A673 (cell line): ENCODE measurements at regions not wholly inside any gene's neighbourhood (a gene's known extent, or its start where the extent isn't known, plus 50 kb on each side); places are given as distances from the start of the nearest gene placed in this dataset.

ENCODE experiments used
- BruUV-seq: library from RNA; stranded (reverse); fragments of 400-500 nt; replicated peaks from 2 replicates; lab custom pipeline; 2021; lab: Mats Ljungman, UMichigan
- CTCF ChIA-PET: fragments of 300-600 bp; sonication (Branson Sonifier 250); formaldehyde crosslinking; loops from one replicate; lab custom pipeline; 2022; ENCODE audit warnings: antibody characterized with exemption; lab: Charles Lee
- POLR2A ChIA-PET: fragments of 300-600 bp; sonication (Branson Sonifier 250); formaldehyde crosslinking; loops from one replicate; lab custom pipeline; 2022; ENCODE audit warnings: antibody characterized with exemption; ENCODE audit not compliant: low non-redundant PET; lab: Charles Lee
- DNase-seq: peaks from one replicate; pipeline ENCODE4 v3.0.0-alpha.2; 2015; ENCODE audit warnings: low spot score
- H3K27ac ChIP-seq: fragments of 200-600 bp; sonication (generic); 2 replicates; pipeline ENCODE4 v1.5.1; 2016; ENCODE audit warnings: mixed run types, low read depth, mild to moderate bottlenecking, mixed read lengths, antibody characterized with exemption, low read length; ENCODE audit not compliant: poor library complexity, severe bottlenecking
- H3K27me3 ChIP-seq: fragments of 200-600 bp; sonication (generic); replicated peaks from 2 replicates; pipeline ENCODE4 v1.6.1; 2017; ENCODE audit warnings: mixed run types, low read depth, mild to moderate bottlenecking, mixed read lengths, antibody characterized with exemption, low read length; ENCODE audit not compliant: insufficient read depth, poor library complexity
- H3K36me3 ChIP-seq: fragments of 200-600 bp; sonication (generic); 2 replicates; pipeline ENCODE4 v1.6.1; 2016; ENCODE audit warnings: mixed run types, mild to moderate bottlenecking, mixed read lengths, antibody characterized with exemption, low read length; ENCODE audit not compliant: insufficient read depth, poor library complexity, severe bottlenecking
- H3K4me1 ChIP-seq: fragments of 200-600 bp; sonication (generic); 2 replicates; pipeline ENCODE4 v1.6.1; 2017; ENCODE audit warnings: mixed run types, mild to moderate bottlenecking, mixed read lengths, antibody characterized with exemption, low read length; ENCODE audit not compliant: insufficient read depth, poor library complexity, severe bottlenecking
- H3K4me3 ChIP-seq: fragments of 200-600 bp; sonication (generic); 2 replicates; pipeline ENCODE4 v1.5.1; 2016; ENCODE audit warnings: low read depth, mixed run types, mild to moderate bottlenecking, mixed read lengths, low read length; ENCODE audit not compliant: poor library complexity, severe bottlenecking
- H3K9me3 ChIP-seq: fragments of 200-600 bp; sonication (generic); 2 replicates; pipeline ENCODE4 v1.6.1; 2016; ENCODE audit warnings: mixed run types, low read depth, mild to moderate bottlenecking, mixed read lengths, antibody characterized with exemption, low read length; ENCODE audit not compliant: poor library complexity, severe bottlenecking
- EZH2 ChIP-seq: fragments of 200-600 bp; sonication (generic); IDR thresholded peaks from 2 replicates; pipeline ENCODE4 v1.6.1; 2017; ENCODE audit warnings: borderline replicate concordance, low read depth, mild to moderate bottlenecking, mixed read lengths, antibody characterized with exemption, low read length; ENCODE audit not compliant: poor library complexity, severe bottlenecking
- intact Hi-C: fragments of 100-400 bp; cut with micrococcal nuclease; formaldehyde crosslinking; loops from one replicate; pipeline ENCODE4 v1.10.0; 2022; ENCODE audit not compliant: unreplicated experiment
- TF ChIP-seq, protein P1 (sequence below): fragments of 300-800, 200-600 bp; sonication (generic); conservative IDR thresholded peaks from 2 replicates; pipeline ENCODE4 v1.5.1; 2017; ENCODE audit warnings: low read depth, mild to moderate bottlenecking, antibody characterized with exemption, low read length, moderate library complexity, mixed read lengths

DNA sequence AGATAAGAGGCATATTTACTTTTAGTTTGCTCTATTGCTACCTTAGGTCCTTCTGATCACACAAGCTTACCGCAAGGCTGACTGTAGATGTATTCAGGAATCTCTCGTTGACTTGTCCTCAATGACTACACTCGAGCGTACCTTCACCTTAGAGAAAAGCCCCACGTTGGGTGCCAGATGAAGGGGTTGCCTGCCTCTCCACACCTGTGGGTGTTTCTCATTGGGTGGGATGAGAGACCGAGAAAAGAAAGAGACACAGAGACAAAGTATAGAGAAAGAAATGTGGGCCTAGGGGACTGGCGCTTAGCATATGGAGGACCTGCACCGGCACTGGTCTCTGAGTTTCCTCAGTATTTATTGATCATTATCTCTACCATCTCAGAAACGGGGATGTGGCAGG is 51.8 kb downstream of the ASCL4 start:
- Histone ChIP-seq H3K36me3 (no peaks in the 10 kb centered on the region), H3K9me3 (no peaks in the 10 kb centered on the region), H3K4me3 (no peak overlapping the region), H3K27me3 (peaks cover 8% of the 10 kb centered on the region), H3K4me1 (no peaks in the 10 kb centered on the region), H3K27ac (no peak overlapping the region)
- no peak for DNase-seq
- TF ChIP-seq EZH2 = no peak
- TF ChIP-seq, protein P1, sequence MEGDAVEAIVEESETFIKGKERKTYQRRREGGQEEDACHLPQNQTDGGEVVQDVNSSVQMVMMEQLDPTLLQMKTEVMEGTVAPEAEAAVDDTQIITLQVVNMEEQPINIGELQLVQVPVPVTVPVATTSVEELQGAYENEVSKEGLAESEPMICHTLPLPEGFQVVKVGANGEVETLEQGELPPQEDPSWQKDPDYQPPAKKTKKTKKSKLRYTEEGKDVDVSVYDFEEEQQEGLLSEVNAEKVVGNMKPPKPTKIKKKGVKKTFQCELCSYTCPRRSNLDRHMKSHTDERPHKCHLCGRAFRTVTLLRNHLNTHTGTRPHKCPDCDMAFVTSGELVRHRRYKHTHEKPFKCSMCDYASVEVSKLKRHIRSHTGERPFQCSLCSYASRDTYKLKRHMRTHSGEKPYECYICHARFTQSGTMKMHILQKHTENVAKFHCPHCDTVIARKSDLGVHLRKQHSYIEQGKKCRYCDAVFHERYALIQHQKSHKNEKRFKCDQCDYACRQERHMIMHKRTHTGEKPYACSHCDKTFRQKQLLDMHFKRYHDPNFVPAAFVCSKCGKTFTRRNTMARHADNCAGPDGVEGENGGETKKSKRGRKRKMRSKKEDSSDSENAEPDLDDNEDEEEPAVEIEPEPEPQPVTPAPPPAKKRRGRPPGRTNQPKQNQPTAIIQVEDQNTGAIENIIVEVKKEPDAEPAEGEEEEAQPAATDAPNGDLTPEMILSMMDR = no peak
- no TSS peak for BruUV-seq
- CTCF ChIA-PET = no interaction called here
- intact Hi-C loops = no loop called here
- POLR2A ChIA-PET = no interaction called here

DNA sequence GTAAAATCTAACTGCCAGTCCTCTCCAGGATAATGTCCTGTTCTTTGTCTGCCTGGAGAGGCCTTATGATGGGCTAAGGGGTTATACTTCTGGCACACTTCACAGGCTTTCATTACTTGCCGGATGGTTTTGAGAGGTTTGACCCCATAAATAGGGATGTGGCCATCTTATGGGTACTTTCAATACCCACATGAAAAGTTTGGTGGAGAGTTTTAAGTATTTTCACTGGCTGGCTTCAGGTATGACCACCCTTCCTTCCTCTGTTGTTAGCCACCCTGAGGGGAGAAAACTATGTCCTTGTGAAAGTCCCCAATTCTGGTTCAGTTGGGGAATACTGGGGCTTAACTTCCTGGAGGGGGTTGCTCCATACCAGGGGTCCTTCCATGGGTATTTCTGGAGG is 54.8 kb downstream of the ASCL4 start:
- DNase-seq = no peak
- intact Hi-C loops = no loop called here
- peaks cover 16% of the 10 kb centered on the region for H3K27me3 ChIP-seq
- ChIA-PET CTCF (no interaction called here), POLR2A (no interaction called here)
- no peak overlapping the region for H3K27ac ChIP-seq
- no peak overlapping the region for H3K4me3 ChIP-seq
- no peaks in the 10 kb centered on the region for H3K4me1 ChIP-seq
- no TSS peak for BruUV-seq
- TF ChIP-seq EZH2 = no peak
- TF ChIP-seq, protein P1 = no peak
- H3K9me3 ChIP-seq = no peaks in the 10 kb centered on the region
- H3K36me3 ChIP-seq = no peaks in the 10 kb centered on the region

DNA sequence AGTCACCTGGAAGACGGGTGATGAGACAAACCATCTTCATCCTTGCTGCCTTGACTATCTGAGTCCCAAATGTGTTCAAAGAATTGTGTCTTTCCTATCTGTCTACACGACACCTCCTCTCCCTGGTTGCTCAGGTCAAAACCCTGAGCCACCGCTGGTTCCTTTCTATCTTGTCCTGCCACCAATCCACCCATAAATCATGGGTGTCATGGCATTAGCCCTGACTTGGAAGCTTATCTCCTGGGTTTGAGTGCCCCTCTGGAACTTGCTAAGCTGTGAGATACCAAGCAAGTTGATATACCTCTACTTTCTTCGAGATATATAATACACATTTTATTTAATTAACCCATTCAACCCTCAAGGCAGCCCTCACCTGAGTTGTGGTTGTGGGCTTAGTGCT is 57.9 kb downstream of the ASCL4 start:
- H3K4me3 ChIP-seq = no peak overlapping the region
- no TSS peak for BruUV-seq
- no peaks in the 10 kb centered on the region for H3K36me3 ChIP-seq
- ChIA-PET POLR2A (no interaction called here), CTCF (no interaction called here)
- DNase-seq = no peak
- intact Hi-C loops = no loop called here
- no peaks in the 10 kb centered on the region for H3K9me3 ChIP-seq
- no peak overlapping the region for H3K27ac ChIP-seq
- TF ChIP-seq, protein P1 = no peak
- TF ChIP-seq EZH2 = no peak
- peaks cover 47% of the 10 kb centered on the region for H3K27me3 ChIP-seq
- H3K4me1 ChIP-seq = no peaks in the 10 kb centered on the region
